ENCODE measurements at regions not wholly inside any gene's neighbourhood (a gene's known extent, or its start where the extent isn't known, plus 50 kb on each side); places are given as distances from the start of the nearest gene placed in this dataset.

DNA sequence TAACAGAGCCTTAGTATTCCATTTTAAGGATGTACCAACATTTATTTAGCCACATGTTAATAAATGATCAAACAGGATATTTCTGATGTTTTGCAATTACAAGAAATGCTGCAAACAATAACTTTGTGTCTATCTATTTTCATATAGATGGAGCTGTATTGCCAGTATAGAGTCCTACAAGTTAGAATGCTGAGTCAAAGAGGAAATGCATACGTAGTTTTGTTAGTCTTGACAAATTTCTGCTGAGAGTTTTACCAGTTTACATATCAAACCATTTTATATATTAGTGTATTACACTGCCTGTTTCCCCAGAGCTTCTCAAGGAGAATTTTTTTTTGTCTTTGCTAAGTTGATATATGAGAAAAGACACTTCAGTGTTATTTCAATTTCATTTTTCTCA, 541.7 kb downstream of the SLC16A7 start:
- Histone ChIP-seq H3K9me3 (no peaks in the 10 kb centered on the region), H3K4me3 (no peak overlapping the region), H3K4me1 (ENCODE audit: control insufficient read depth in 1 of 2, low read depth in 2 of 2) (peaks cover 0 to 4% of the 10 kb centered on the region in 2 donors), H3K27ac (no peak overlapping the region), H3K36me3 (no peaks in the 10 kb centered on the region), H3K27me3 (replicated peaks; ENCODE audit: insufficient read depth) (no peaks in the 10 kb centered on the region)
- TF ChIP-seq, protein P1, sequence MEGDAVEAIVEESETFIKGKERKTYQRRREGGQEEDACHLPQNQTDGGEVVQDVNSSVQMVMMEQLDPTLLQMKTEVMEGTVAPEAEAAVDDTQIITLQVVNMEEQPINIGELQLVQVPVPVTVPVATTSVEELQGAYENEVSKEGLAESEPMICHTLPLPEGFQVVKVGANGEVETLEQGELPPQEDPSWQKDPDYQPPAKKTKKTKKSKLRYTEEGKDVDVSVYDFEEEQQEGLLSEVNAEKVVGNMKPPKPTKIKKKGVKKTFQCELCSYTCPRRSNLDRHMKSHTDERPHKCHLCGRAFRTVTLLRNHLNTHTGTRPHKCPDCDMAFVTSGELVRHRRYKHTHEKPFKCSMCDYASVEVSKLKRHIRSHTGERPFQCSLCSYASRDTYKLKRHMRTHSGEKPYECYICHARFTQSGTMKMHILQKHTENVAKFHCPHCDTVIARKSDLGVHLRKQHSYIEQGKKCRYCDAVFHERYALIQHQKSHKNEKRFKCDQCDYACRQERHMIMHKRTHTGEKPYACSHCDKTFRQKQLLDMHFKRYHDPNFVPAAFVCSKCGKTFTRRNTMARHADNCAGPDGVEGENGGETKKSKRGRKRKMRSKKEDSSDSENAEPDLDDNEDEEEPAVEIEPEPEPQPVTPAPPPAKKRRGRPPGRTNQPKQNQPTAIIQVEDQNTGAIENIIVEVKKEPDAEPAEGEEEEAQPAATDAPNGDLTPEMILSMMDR (IDR thresholded peaks at IDR 0.05): no peak
- no peak for DNase-seq (ENCODE audit: low spot score)
- no peak for ATAC-seq (ENCODE audit: insufficient number of reproducible peaks, low FRiP score, low read depth)

DNA sequence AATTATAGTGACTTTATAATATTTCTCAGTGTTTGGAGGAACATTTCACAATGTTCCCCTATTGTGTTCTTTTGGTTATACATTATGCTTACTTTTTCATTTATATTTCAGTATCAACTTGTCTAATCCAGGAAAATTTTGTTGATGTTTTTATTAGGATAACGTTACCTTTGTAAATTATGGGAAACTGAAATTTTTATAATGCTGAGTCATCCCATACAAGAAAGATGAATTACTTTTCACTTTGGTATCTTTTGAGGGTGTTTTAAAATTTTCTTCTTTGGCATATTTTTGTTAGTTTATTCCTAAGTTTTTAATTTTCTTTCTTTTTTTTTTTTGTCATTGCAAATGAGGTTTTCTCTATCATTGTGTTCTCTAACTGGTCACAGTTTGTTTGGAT, 542.7 kb downstream of the SLC16A7 start:
- H3K9me3 ChIP-seq: no peaks in the 10 kb centered on the region
- H3K36me3 ChIP-seq: no peaks in the 10 kb centered on the region
- H3K4me1 ChIP-seq (ENCODE audit: control insufficient read depth in 1 of 2, low read depth in 2 of 2): peaks cover 0 to 4% of the 10 kb centered on the region in 2 donors
- H3K27ac ChIP-seq: no peak overlapping the region
- no peak for DNase-seq (ENCODE audit: low spot score)
- ATAC-seq (ENCODE audit: insufficient number of reproducible peaks, low FRiP score, low read depth): no peak
- TF ChIP-seq, protein P1 (IDR thresholded peaks at IDR 0.05): no peak
- H3K27me3 ChIP-seq (replicated peaks; ENCODE audit: insufficient read depth): no peaks in the 10 kb centered on the region
- H3K4me3 ChIP-seq: no peak overlapping the region

DNA sequence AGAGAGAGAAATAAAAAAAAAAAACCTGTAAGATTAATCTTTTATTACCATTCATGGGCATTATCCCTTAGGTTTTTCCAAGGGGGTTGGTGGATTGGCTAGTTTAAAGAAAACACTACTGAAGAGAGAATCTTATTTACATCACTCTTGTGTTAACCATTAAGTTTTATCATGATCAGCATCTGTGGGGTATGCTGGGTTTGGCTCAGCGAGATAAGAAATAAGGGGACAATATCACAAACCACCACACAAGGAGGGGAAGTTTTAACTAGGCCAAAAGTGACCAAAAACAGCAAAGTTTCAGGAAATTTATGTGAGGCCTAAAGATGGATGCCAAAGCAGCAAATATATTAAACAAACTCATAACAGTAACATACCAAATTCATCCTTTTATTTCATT, 548.6 kb downstream of the SLC16A7 start:
- DNase-seq (ENCODE audit: low spot score) (no peak), ATAC-seq (ENCODE audit: insufficient number of reproducible peaks, low FRiP score, low read depth) (no peak)
- Histone ChIP-seq H3K27me3 (replicated peaks; ENCODE audit: insufficient read depth) (no peaks in the 10 kb centered on the region), H3K4me1 (ENCODE audit: control insufficient read depth in 1 of 2, low read depth in 2 of 2) (peaks cover 4 to 5% of the 10 kb centered on the region in 2 donors), H3K27ac (no peak overlapping the region), H3K36me3 (no peaks in the 10 kb centered on the region), H3K9me3 (no peaks in the 10 kb centered on the region), H3K4me3 (no peak overlapping the region)
- TF ChIP-seq, protein P1 (IDR thresholded peaks at IDR 0.05): no peak

DNA sequence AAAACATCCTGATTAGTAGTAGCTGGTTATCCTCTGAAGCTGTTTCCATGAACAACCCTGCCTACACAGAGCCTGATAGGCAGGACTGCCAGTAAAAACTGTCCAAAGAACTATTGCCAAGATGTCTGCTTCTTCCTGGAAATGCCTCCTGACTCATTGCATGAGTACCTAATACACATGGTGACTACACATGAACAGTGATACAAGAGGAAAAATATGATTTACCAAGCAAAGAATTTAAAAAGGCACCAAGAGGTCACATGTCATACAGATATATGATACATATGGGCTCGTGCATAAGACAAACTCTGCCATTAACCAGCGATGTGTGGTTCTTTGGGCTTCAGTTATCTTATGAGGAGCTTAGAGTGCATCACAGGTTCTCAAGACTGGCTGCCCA, 552.3 kb downstream of the SLC16A7 start:
- H3K27me3 ChIP-seq (replicated peaks; ENCODE audit: insufficient read depth): no peaks in the 10 kb centered on the region
- H3K4me3 ChIP-seq: no peak overlapping the region
- no peaks in the 10 kb centered on the region for H3K36me3 ChIP-seq
- ATAC-seq (ENCODE audit: insufficient number of reproducible peaks, low FRiP score, low read depth) (no peak), DNase-seq (ENCODE audit: low spot score) (no peak)
- TF ChIP-seq, protein P1 (IDR thresholded peaks at IDR 0.05): no peak
- peaks cover 5 to 8% of the 10 kb centered on the region in 2 donors for H3K4me1 ChIP-seq (ENCODE audit: control insufficient read depth in 1 of 2, low read depth in 2 of 2)
- H3K9me3 ChIP-seq: no peaks in the 10 kb centered on the region
- H3K27ac ChIP-seq: no peak overlapping the region

DNA sequence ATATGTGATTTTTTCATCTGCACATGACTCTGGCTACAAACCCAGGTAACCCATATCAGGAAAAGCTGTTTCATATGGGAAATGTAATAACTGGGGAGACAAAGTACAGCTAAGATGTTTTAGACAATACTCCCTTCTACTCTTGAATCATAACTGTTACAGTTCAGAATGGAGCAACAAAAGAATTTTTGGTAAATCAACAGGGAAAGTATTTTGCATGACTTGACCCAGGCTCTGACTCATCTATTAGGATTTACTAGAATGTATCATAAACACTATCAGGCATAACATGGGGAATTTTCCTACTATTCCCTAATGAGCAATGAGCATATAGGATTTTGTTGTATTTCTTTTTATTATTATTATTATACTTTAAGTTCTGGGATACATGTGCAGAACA, 553.0 kb downstream of the SLC16A7 start:
- Histone ChIP-seq H3K4me3 (no peak overlapping the region), H3K27ac (no peak overlapping the region), H3K4me1 (ENCODE audit: control insufficient read depth in 1 of 2, low read depth in 2 of 2) (peaks cover 5 to 8% of the 10 kb centered on the region in 2 donors), H3K27me3 (replicated peaks; ENCODE audit: insufficient read depth) (no peaks in the 10 kb centered on the region), H3K9me3 (no peaks in the 10 kb centered on the region), H3K36me3 (no peaks in the 10 kb centered on the region)
- ATAC-seq (ENCODE audit: insufficient number of reproducible peaks, low FRiP score, low read depth) (peak; percentile 12), DNase-seq (ENCODE audit: low spot score) (no peak)
- TF ChIP-seq, protein P1 (IDR thresholded peaks at IDR 0.05): no peak

All from thoracic aorta (tissue), 2 donors.